GM13976 (cell line): ENCODE measurements at regions not wholly inside any gene's neighbourhood (a gene's known extent, or its start where the extent isn't known, plus 50 kb on each side); places are given as distances from the start of the nearest gene placed in this dataset.
"Not testable (repeated sequence)": the region's sequence is repeated elsewhere in the genome, so short reads cannot be mapped to it uniquely, and the experiment has no call there.

Source experiments
- DNase-seq: peaks from one replicate; pipeline ENCODE4 v3.0.0; 2012; ENCODE audit warnings: low spot score
- in situ Hi-C: fragments of 300-500 bp; cut with MboI; formaldehyde crosslinking; loops from one replicate; pipeline ENCODE4 v1.12.0; 2022; ENCODE audit warnings: low sequenced_read_pairs, mixed read lengths, inconsistent platforms; ENCODE audit not compliant: unreplicated experiment

DNA sequence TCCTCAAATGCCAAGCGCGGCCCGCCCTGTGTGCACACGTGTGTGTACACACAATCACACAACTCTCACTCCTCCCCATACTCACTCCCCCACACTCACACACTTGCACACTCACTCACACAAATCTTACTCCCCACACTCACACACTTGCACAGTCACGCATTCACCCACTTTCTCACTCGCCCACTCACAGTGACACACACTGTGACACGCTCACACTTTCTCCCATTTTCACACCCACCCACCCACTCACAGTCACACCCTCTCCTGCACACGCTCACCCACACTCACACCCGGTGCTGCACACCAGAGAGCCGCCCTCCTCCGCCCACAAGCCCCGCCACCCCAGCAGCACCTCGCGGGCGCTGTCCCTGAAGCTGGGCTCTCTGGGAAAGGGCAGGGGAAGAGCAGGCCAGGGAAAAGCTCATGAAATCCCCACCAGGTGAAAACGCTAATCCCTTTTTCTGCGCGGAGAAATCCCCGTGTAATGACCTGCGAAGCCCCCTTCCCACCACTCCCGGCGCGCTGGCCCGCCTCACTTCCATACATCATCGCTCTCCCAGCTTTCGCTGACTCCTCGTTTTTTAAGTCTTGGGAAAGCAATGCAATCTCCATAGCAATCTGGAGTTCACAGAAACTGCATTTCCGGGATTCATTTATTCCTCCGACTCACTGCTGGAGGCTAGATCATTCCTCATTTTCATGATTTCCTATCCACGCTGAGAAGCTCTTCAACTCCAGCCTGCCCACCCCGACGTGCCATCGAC, 211.6 kb upstream of the LRRC61 start:
- in situ Hi-C loops = not testable (repeated sequence)

DNA sequence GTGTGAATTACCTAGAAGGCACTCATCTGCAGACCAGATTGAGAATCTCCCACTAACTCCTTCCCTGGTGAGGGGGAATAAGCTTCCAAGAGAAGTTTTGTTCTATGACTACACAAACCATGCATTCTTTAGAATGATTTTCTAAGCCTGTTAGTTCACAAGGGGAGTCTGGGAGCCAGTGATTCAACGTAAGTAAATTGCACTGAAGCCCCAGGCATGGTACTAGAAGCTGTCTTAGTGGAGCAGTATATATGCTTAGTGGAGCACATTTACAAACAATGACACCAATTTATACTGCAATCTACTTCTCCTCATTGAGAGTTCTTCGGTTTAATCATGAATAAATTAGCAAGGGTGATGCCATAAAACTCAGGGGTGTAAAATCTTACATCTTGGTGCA, 209.9 kb upstream of the LRRC61 start:
- DNase-seq, in situ Hi-C loops: not testable (repeated sequence)

More for the DNA sequence above, 211.6 kb upstream of the LRRC61 start:
- not testable (repeated sequence) for DNase-seq

DNA sequence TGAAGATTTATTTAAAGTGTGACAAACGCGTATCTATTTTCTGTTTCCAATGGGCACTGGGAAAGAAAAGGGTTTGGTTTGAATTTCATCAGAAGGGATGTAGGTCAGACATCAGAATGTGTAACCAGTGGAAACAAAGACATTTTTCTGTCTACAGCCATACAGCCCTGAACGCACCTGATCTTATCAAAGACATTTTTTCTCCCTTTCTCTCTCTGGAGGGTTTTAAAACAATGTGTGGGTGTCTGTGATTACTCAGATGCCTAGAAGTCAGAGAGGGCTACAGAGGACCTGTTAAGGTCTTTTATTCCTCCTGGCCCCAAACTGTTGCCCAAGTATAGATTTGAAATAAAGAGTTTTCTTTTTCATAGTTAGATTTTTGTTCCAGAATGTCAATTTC, 208.6 kb upstream of the LRRC61 start:
- DNase-seq, in situ Hi-C loops: not testable (repeated sequence)

DNA sequence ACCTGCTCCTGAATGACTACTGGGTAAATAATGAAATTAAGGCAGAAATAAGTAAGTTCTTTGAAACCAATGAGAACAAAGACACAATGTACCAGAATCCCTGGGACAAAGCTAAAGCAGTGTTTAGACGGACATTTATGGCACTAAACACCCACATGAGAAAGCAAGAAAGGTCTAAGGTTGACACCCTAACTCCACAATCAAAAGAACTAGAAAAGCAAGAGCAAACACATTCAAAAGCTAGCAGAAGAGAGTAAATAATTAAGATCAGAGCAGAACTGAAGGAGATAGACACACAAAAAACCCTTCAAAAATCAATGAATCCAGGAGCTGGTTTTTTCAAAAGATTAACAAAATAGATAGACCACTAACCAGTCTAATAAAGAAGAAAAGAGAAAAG, 203.2 kb upstream of the LRRC61 start:
- DNase-seq, in situ Hi-C loops: not testable (repeated sequence)

- DNase-seq, in situ Hi-C loops: not testable (repeated sequence)
These were observed 197.3 kb upstream of the LRRC61 start for GRCh38 chr7:150125831-150126230.

GRCh38 chr7:150134451-150134850, 188.7 kb upstream of the LRRC61 start:
- in situ Hi-C loops, DNase-seq: not testable (repeated sequence)

- DNase-seq, in situ Hi-C loops: not testable (repeated sequence)
These were observed 187.4 kb upstream of the LRRC61 start for GRCh38 chr7:150135620-150136190.

DNA sequence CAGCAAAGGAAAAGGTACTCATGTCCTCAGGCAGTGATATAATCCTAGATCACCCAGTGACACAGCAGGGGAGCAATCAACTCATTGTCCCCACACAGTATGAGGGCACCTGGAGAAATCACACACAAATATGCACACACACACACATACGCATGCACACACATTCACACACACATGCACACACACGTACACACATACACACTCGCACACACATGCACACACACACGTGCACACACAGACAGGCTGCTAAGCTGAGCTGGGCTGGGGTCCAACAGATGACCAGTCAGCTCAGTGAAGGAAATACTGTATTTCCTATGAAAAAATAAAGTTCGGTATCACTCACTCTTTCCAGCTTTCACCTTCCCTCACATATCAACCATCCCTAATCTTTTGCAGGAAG, 183.3 kb upstream of the LRRC61 start:
- DNase-seq, in situ Hi-C loops: not testable (repeated sequence)

DNA sequence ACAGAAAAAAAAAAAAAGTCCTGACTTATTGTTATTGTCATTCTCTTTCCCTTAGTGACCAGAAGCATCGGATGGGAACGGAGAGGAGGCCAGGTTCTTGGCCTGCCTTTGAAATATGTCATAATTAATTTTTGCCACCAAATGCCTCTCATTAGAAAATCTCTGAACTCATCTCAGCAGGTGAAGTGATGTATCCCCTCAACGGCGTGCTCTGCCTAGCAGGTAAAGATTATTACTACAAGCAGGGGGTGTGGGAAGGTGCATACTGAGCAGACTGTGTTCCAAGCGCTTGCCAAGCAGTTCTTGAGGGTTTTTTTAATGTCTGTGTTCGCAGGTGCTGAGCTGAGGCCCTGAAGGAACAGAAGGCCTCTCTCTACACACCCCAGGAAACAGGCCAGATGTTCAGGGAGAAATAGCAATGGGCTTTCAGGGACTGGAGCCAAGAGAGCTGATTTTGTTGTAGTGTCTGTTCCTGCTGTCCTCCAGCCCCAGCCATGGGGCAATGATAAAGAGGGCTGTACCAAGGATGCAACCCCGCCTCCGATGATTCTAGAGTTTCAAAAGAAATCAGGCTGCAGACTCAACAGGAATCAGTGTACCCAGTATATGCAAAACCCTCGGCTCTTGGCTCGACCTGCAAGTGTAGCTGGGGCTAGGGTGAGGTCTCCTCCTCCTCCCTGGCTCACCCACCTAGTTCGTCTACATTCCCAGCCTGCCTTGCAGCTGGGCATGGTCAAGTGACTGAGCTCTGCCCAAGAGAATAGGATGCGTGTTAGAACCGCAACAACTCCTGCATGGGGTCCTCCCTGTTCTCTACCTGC, 181.4 kb upstream of the LRRC61 start:
- DNase-seq, in situ Hi-C loops: not testable (repeated sequence)

- DNase-seq, in situ Hi-C loops: not testable (repeated sequence)
These were observed 177.0 kb upstream of the LRRC61 start for GRCh38 chr7:150146124-150146523.

GRCh38 chr7:150147524-150147923, 175.6 kb upstream of the LRRC61 start:
- in situ Hi-C loops = not testable (repeated sequence)

GRCh38 chr7:150156015-150156414, 167.1 kb upstream of the LRRC61 start:
- DNase-seq, in situ Hi-C loops: not testable (repeated sequence)

More at GRCh38 chr7:150147524-150147923, 175.6 kb upstream of the LRRC61 start:
- not testable (repeated sequence) for DNase-seq

DNA sequence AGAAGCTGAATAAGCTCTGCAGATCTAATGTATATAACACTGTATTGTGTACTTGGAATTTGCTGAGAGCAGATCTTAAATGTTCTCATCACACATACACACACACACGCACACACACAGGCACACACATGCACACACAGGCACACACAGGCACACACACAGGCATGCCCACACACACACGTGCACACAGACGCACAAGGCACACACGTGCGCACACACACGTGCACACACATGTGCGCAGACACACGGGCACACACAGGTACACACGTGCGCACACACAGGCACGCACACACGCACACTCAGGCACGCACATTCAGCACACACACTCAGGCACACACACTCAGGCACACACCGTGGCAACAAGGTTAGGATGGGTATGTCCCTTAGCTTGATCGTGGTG, 164.5 kb upstream of the LRRC61 start:
- DNase-seq, in situ Hi-C loops: not testable (repeated sequence)

DNA sequence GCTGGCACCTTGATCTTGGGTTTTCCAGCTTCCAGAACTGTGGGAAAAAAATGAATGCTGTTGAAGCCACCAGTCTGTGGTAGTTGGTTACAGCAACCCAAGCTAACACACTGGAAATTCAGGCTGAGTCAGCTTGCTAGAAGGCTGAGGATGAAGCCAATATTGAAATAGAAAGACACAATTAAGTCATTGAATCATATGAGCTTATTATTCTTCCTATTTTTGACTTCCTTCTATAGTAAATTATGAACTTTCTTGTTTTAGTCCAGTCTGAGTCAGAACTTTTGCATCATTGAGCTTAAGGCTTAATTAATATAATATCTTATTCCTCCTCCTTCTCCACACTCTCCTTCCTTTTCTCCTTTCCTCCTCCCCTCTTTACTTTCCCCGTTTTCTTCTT, 153.6 kb upstream of the LRRC61 start:
- DNase-seq, in situ Hi-C loops: not testable (repeated sequence)

DNA sequence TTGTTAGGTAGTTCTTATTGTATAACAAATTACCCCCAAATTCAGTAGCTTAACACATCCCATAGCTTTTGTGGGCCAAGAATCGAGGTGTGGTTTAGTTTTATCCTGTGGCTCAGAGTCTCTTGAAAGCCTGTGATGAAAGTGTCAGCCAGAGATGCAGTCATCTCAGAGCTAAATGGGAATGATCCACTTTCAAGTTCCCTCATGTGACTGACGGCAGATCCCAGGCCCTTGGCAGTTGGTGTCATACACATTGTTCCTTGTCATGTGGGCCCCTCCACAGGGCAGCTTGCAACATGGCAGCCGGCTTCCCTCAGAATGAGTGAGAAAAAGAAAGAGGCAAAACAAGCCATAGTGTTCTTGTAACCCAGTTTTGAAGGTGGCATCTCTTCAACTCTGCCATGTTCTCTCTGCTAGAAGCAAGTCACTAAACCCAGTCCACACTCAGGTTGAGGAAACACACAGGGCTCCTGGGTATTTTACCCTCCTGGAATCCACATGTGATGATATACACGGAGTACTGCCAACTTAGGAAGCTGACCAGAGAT, 153.1 kb upstream of the LRRC61 start:
- in situ Hi-C loops = not testable (repeated sequence)

DNA sequence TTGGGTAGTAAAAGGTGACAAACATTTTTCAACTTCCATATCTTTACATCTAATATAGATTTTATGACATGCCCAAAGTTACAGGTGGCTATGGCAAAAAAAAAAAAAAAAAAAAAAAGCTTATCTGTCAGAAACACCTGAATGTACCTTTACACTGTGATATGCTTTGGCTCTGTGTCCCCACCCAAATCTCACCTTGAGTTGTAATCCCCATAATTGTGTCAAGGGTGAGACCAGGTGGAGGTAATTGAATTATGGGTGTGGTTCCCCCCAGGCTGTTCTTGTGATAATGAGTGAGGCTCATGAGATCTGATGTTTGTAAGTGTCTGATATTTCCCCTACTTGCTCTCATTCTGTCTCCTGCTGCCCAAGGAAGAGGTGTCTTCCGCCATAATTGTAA, 139.6 kb upstream of the LRRC61 start:
- in situ Hi-C loops, DNase-seq: not testable (repeated sequence)

More for the DNA sequence above, 153.1 kb upstream of the LRRC61 start:
- not testable (repeated sequence) for DNase-seq

GRCh38 chr7:150189963-150190362, 133.2 kb upstream of the LRRC61 start:
- in situ Hi-C loops, DNase-seq: not testable (repeated sequence)

- in situ Hi-C loops, DNase-seq: not testable (repeated sequence)
These were observed 130.6 kb upstream of the LRRC61 start for GRCh38 chr7:150192541-150192940.

DNA sequence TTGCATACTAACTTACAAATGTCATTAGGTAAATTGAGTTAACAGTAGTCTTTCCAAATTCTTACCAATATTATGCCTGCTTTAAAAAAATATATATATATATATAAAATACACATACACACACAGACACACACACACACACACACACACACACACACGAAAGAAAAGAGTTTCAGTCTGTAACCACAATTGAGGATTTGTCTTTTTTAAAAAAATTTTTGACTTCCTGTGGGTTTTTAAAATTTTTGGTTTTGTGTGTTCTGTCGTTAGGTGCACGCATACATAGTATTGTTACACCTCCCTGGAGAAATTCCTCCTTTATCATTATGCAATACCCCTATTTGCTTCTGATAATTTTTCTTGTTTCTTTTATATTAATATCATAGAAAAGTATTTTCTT, 129.3 kb upstream of the LRRC61 start:
- in situ Hi-C loops, DNase-seq: not testable (repeated sequence)
